Calu3 (cell line): ENCODE measurements at regions not wholly inside any gene's neighbourhood (a gene's known extent, or its start where the extent isn't known, plus 50 kb on each side); places are given as distances from the start of the nearest gene placed in this dataset.

Source experiments
- BruUV-seq: library from RNA; stranded (reverse); fragments of 400-500 nt; replicated peaks from 2 replicates; lab custom pipeline; 2021; lab: Mats Ljungman, UMichigan
- CTCF ChIA-PET: fragments of 300-600 bp; sonication (Branson Sonifier 250); formaldehyde crosslinking; loops from one replicate; lab custom pipeline; 2022; ENCODE audit warnings: antibody characterized with exemption; lab: Charles Lee
- DNase-seq: peaks from one replicate; pipeline ENCODE4 v3.0.0; 2022
- H3K27ac Mint-ChIP-seq: one replicate; pipeline ENCODE4 v1.8.0; 2022; ENCODE audit warnings: mixed read lengths; ENCODE audit not compliant: unreplicated experiment
- H3K27me3 Mint-ChIP-seq: one replicate; pipeline ENCODE4 v1.8.0; 2022; ENCODE audit warnings: mixed read lengths; ENCODE audit not compliant: unreplicated experiment
- H3K36me3 Mint-ChIP-seq: one replicate; pipeline ENCODE4 v1.8.0; 2022; ENCODE audit warnings: mild to moderate bottlenecking, moderate library complexity, mixed read lengths; ENCODE audit not compliant: insufficient read depth, unreplicated experiment
- H3K4me1 Mint-ChIP-seq: one replicate; pipeline ENCODE4 v1.8.0; 2022; ENCODE audit warnings: mild to moderate bottlenecking, low read depth, mixed read lengths; ENCODE audit not compliant: unreplicated experiment
- H3K4me3 Mint-ChIP-seq: one replicate; pipeline ENCODE4 v1.8.0; 2022; ENCODE audit warnings: mild to moderate bottlenecking, low read depth, moderate library complexity, mixed read lengths; ENCODE audit not compliant: unreplicated experiment
- H3K9me3 Mint-ChIP-seq: one replicate; pipeline ENCODE4 v1.8.0; 2022; ENCODE audit warnings: low read depth, mixed read lengths; ENCODE audit not compliant: unreplicated experiment
- intact Hi-C: fragments of 100-400 bp; cut with micrococcal nuclease; formaldehyde crosslinking; loops from one replicate; pipeline ENCODE4 v1.10.0; 2022; ENCODE audit not compliant: unreplicated experiment
- TF ChIP-seq, protein P1 (sequence below): fragments of 200-600 bp; IDR thresholded peaks from one replicate; pipeline ENCODE4 v1.8.0; 2022; ENCODE audit warnings: antibody characterized with exemption; ENCODE audit not compliant: unreplicated experiment

GRCh38 chr4:180587379-180587778 lies 1655.8 kb upstream of the TENM3 start:
- no peaks in the 10 kb centered on the region for H3K36me3 Mint-ChIP-seq
- BruUV-seq, result no TSS peak
- H3K4me3 Mint-ChIP-seq, result no peak overlapping the region
- no peaks in the 10 kb centered on the region for H3K9me3 Mint-ChIP-seq
- CTCF ChIA-PET, result interaction anchor here (0.6 kb wide), 1 partner anchor 728 kb away, joined by 3 read pairs; no protein-coding TSS in a partner anchor
- H3K4me1 Mint-ChIP-seq, result no peaks in the 10 kb centered on the region
- TF ChIP-seq, protein P1, sequence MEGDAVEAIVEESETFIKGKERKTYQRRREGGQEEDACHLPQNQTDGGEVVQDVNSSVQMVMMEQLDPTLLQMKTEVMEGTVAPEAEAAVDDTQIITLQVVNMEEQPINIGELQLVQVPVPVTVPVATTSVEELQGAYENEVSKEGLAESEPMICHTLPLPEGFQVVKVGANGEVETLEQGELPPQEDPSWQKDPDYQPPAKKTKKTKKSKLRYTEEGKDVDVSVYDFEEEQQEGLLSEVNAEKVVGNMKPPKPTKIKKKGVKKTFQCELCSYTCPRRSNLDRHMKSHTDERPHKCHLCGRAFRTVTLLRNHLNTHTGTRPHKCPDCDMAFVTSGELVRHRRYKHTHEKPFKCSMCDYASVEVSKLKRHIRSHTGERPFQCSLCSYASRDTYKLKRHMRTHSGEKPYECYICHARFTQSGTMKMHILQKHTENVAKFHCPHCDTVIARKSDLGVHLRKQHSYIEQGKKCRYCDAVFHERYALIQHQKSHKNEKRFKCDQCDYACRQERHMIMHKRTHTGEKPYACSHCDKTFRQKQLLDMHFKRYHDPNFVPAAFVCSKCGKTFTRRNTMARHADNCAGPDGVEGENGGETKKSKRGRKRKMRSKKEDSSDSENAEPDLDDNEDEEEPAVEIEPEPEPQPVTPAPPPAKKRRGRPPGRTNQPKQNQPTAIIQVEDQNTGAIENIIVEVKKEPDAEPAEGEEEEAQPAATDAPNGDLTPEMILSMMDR, result no peak
- DNase-seq, result no peak
- intact Hi-C loops, result no loop called here
- H3K27me3 Mint-ChIP-seq, result no peaks in the 10 kb centered on the region
- H3K27ac Mint-ChIP-seq, result no peak overlapping the region

DNA sequence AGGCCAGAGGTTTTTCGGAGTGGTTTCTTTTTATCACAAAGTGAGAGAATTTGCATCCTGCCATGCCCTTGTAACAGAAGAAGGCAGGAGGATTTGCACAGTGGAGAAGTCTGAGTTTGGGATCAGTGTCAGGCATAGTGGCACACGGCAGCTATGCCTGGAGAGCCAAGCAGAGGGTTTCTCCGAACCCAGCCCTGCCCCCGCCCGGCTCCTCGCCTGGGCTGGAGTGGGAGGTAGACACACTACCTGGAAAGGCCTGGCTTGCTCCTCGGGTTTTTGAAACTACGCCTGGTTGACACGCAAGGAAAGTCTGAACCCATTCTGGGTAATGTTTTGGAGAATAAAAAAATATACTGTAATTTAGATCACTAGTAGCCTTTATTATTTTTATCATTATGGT lies 1653.6 kb upstream of the TENM3 start:
- H3K4me1 Mint-ChIP-seq, result no peaks in the 10 kb centered on the region
- DNase-seq, result no peak
- no peaks in the 10 kb centered on the region for H3K36me3 Mint-ChIP-seq
- no peak overlapping the region for H3K4me3 Mint-ChIP-seq
- BruUV-seq, result no TSS peak
- H3K9me3 Mint-ChIP-seq, result peaks cover 2% of the 10 kb centered on the region
- H3K27ac Mint-ChIP-seq, result no peak overlapping the region
- intact Hi-C loops, result no loop called here
- CTCF ChIA-PET, result no interaction called here
- H3K27me3 Mint-ChIP-seq, result no peaks in the 10 kb centered on the region
- TF ChIP-seq, protein P1, result no peak

- H3K4me3 Mint-ChIP-seq, result no peak overlapping the region
- peaks cover 4% of the 10 kb centered on the region for H3K9me3 Mint-ChIP-seq
- H3K4me1 Mint-ChIP-seq, result peaks cover 12% of the 10 kb centered on the region
- H3K27ac Mint-ChIP-seq, result no peak overlapping the region
- DNase-seq, result no peak
- H3K36me3 Mint-ChIP-seq, result no peaks in the 10 kb centered on the region
- intact Hi-C loops, result no loop called here
- CTCF ChIA-PET, result no interaction called here
- TF ChIP-seq, protein P1, result no peak
- H3K27me3 Mint-ChIP-seq, result no peaks in the 10 kb centered on the region
- no TSS peak for BruUV-seq
These were observed 1646.2 kb upstream of the TENM3 start for GRCh38 chr4:180596888-180597483.

GRCh38 chr4:180598281-180598680 lies 1644.9 kb upstream of the TENM3 start:
- BruUV-seq, result no TSS peak
- H3K4me1 Mint-ChIP-seq, result peaks cover 12% of the 10 kb centered on the region
- CTCF ChIA-PET, result no interaction called here
- no peak overlapping the region for H3K4me3 Mint-ChIP-seq
- H3K27me3 Mint-ChIP-seq, result no peaks in the 10 kb centered on the region
- H3K36me3 Mint-ChIP-seq, result no peaks in the 10 kb centered on the region
- intact Hi-C loops, result no loop called here
- TF ChIP-seq, protein P1, result no peak
- no peak for DNase-seq
- peaks cover 4% of the 10 kb centered on the region for H3K9me3 Mint-ChIP-seq
- H3K27ac Mint-ChIP-seq, result no peak overlapping the region
